ENCODE measurements at regions not wholly inside any gene's neighbourhood (a gene's known extent, or its start where the extent isn't known, plus 50 kb on each side); places are given as distances from the start of the nearest gene placed in this dataset.
A peak's percentile ranks its signal among the peaks of the same experiment; 100 is the strongest.

DNA sequence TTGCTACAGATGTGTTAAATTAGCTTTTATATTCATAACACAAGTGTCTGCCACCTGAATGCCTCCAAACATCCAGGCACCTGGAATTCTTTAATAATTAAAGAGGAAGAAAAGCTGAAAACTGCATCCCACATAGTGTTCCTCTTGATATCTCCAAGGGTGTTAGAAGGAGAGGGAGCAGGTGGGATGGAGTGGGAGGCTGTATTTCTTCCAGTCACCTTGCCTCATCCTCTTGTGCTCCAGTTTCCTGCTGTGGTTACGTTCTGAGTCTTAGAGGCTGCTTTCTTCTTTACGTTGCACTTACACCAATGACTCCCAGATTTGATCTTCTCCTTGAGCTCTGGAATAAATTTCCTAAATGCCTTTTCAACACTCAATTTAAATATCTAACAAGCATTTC is 230.3 kb upstream of the LYPLAL1 start:
- WGBS, 2 donors, result 82 to 88% methylated on average over 2 of the region's 2 CpGs
- Histone ChIP-seq H3K27me3 (no peaks in the 10 kb centered on the region), H3K9me3 (no peaks in the 10 kb centered on the region), H3K36me3 (no peaks in the 10 kb centered on the region), H3K4me3 (no peak overlapping the region), H3K4me1 (no peaks in the 10 kb centered on the region), H3K27ac (no peak overlapping the region)
- intact Hi-C loops (cut with DNase I), result no loop called here
- no peak for DNase-seq
- no peak for ATAC-seq
- TF ChIP-seq, protein P1, sequence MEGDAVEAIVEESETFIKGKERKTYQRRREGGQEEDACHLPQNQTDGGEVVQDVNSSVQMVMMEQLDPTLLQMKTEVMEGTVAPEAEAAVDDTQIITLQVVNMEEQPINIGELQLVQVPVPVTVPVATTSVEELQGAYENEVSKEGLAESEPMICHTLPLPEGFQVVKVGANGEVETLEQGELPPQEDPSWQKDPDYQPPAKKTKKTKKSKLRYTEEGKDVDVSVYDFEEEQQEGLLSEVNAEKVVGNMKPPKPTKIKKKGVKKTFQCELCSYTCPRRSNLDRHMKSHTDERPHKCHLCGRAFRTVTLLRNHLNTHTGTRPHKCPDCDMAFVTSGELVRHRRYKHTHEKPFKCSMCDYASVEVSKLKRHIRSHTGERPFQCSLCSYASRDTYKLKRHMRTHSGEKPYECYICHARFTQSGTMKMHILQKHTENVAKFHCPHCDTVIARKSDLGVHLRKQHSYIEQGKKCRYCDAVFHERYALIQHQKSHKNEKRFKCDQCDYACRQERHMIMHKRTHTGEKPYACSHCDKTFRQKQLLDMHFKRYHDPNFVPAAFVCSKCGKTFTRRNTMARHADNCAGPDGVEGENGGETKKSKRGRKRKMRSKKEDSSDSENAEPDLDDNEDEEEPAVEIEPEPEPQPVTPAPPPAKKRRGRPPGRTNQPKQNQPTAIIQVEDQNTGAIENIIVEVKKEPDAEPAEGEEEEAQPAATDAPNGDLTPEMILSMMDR (IDR thresholded peaks at IDR 0.05), result no peak
- no peak for FAIRE-seq

- ATAC-seq (no peak), DNase-seq (no peak), FAIRE-seq (no peak)
- H3K27ac ChIP-seq, result no peak overlapping the region
- H3K4me1 ChIP-seq, result no peaks in the 10 kb centered on the region
- WGBS, 2 donors, result 56 to 85% methylated on average over 1 of the region's 1 CpG
- no peaks in the 10 kb centered on the region for H3K27me3 ChIP-seq
- TF ChIP-seq, protein P1 (IDR thresholded peaks at IDR 0.05), result no peak
- no peaks in the 10 kb centered on the region for H3K9me3 ChIP-seq
- intact Hi-C loops (cut with DNase I), result no loop called here
- no peaks in the 10 kb centered on the region for H3K36me3 ChIP-seq
- H3K4me3 ChIP-seq, result no peak overlapping the region
Observed at GRCh38 chr1:218945050-218945449, 228.6 kb upstream of the LYPLAL1 start.

- no peak for ATAC-seq
- no peaks in the 10 kb centered on the region for H3K27me3 ChIP-seq
- intact Hi-C loops (cut with DNase I), result no loop called here
- H3K4me1 ChIP-seq, result no peaks in the 10 kb centered on the region
- no peaks in the 10 kb centered on the region for H3K36me3 ChIP-seq
- DNase-seq, result no peak
- no peak for FAIRE-seq
- no peaks in the 10 kb centered on the region for H3K9me3 ChIP-seq
- TF ChIP-seq, protein P1 (IDR thresholded peaks at IDR 0.05), result no peak
- no peak overlapping the region for H3K27ac ChIP-seq
- no peak overlapping the region for H3K4me3 ChIP-seq
- WGBS, 2 donors, result 53 to 60% methylated on average over 2 of the region's 2 CpGs
Observed at GRCh38 chr1:218946147-218946546, 227.5 kb upstream of the LYPLAL1 start.

- peak; percentile 69 to 89 (median 76) for ATAC-seq
- no peak for DNase-seq
- Histone ChIP-seq H3K27me3 (no peaks in the 10 kb centered on the region), H3K4me1 (no peaks in the 10 kb centered on the region), H3K9me3 (no peaks in the 10 kb centered on the region), H3K4me3 (no peak overlapping the region), H3K27ac (peak overlapping the region in 2 of 4 donors; percentile 27 to 55), H3K36me3 (no peaks in the 10 kb centered on the region)
- intact Hi-C loops (cut with DNase I), result no loop called here
- whole genome bisulfite sequencing, 2 donors, result 57 to 59% methylated on average over 6 of the region's 6 CpGs
- FAIRE-seq, result no peak
- TF ChIP-seq, protein P1 (IDR thresholded peaks at IDR 0.05), result no peak
Observed at GRCh38 chr1:218948446-218948845, 225.2 kb upstream of the LYPLAL1 start.

DNA sequence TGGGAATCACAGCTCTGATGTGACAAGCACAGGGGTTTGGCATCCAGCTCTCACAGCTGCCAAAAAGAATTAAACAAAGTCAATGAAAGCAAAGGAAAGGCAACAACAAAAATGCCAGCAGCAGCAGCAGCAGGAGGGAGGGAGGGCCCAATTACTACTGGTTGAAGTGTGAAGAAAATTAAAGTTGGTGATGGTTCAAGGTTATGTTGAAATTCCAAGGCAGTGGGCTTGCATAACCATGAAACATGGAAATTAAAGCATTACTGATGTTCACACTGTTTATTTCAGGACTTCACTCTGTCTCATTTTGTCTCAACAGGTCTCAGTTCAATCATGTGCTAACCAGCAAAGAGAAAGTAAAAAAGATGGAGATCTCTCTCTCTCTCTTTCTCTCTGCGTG is 220.3 kb upstream of the LYPLAL1 start:
- H3K4me3 ChIP-seq, result no peak overlapping the region
- no peaks in the 10 kb centered on the region for H3K36me3 ChIP-seq
- no peak for DNase-seq
- intact Hi-C loops (cut with DNase I), result no loop called here
- WGBS, 2 donors, result 72 to 90% methylated on average over 1 of the region's 1 CpG
- no peak for ATAC-seq
- H3K27ac ChIP-seq, result no peak overlapping the region
- TF ChIP-seq, protein P1 (IDR thresholded peaks at IDR 0.05), result no peak
- H3K9me3 ChIP-seq, result no peaks in the 10 kb centered on the region
- H3K27me3 ChIP-seq, result no peaks in the 10 kb centered on the region
- no peak for FAIRE-seq
- no peaks in the 10 kb centered on the region for H3K4me1 ChIP-seq

All from pancreas (tissue), 10 donors.